H1 (cell line): ENCODE measurements at regions not wholly inside any gene's neighbourhood (a gene's known extent, or its start where the extent isn't known, plus 50 kb on each side); places are given as distances from the start of the nearest gene placed in this dataset.

Experiments used
- CTCF ChIA-PET: fragments of 300-600 bp; sonication (Branson Sonifier 250); formaldehyde crosslinking; loops from one replicate; lab custom pipeline; 2021; ENCODE audit not compliant: partially characterized antibody; lab: Charles Lee
- POLR2A ChIA-PET: fragments of 300-600 bp; sonication (Branson Sonifier 250); formaldehyde crosslinking; loops from one replicate; lab custom pipeline; 2021; ENCODE audit warnings: inconsistent platforms; ENCODE audit not compliant: partially characterized antibody; lab: Charles Lee
- DNase-seq, 2 experiments: peaks; one replicate each; pipeline versions ENCODE4 v3.0.0 to v3.0.0-alpha.2; 2010 to 2022; ENCODE audit warnings: low spot score in 2 of 2, low read depth in 1 of 2, mixed read lengths in 1 of 2
- FAIRE-seq: peaks from 2 replicates; lab custom pipeline; 2011; peaks lifted over from hg19 to GRCh38; lab: Jason Lieb, UNC
- H2AFZ ChIP-seq: 2 replicates; pipeline ENCODE4 v1.8.1; 2012; ENCODE audit warnings: low read length, inconsistent platforms
- H2AK5ac ChIP-seq: 2 replicates; pipeline ENCODE4 v1.6.1; 2013; ENCODE audit warnings: low read depth, low read length
- H2BK120ac ChIP-seq: replicated peaks from 2 replicates; pipeline ENCODE3; 2013; ENCODE audit warnings: low read depth, low read length, inconsistent platforms
- H2BK12ac ChIP-seq: 2 replicates; pipeline ENCODE4 v1.6.1; 2013; ENCODE audit warnings: low read depth, low read length
- H2BK15ac ChIP-seq: 2 replicates; pipeline ENCODE4 v1.6.1; 2013; ENCODE audit warnings: low read length
- H2BK20ac ChIP-seq: 2 replicates; pipeline ENCODE4 v1.6.1; 2013; ENCODE audit warnings: low read length
- H2BK5ac ChIP-seq: 2 replicates; pipeline ENCODE4 v1.6.1; 2013; ENCODE audit warnings: low read depth, low read length
- H3K14ac ChIP-seq: 2 replicates; pipeline ENCODE4 v1.6.1; 2013; ENCODE audit warnings: inconsistent platforms; ENCODE audit not compliant: insufficient read length
- H3K18ac ChIP-seq: 2 replicates; pipeline ENCODE4 v1.6.1; 2013; ENCODE audit warnings: low read length; ENCODE audit errors: extremely low read depth
- H3K23ac ChIP-seq: 2 replicates; pipeline ENCODE4 v1.6.1; 2013; ENCODE audit warnings: inconsistent platforms; ENCODE audit not compliant: insufficient read length
- H3K23me2 ChIP-seq: 2 replicates; pipeline ENCODE4 v1.6.1; 2013; ENCODE audit warnings: low read depth, low read length
- H3K27ac ChIP-seq: 2 replicates; pipeline ENCODE4 v1.6.1; 2011; ENCODE audit warnings: low read depth, low read length, inconsistent platforms
- H3K27me3 ChIP-seq, 4 experiments: replicated peaks in 1 of 4; 1 replicate in 1 of 4; 2 replicates in 3 of 4; pipeline versions ENCODE4 v1.6.1 to v1.8.1; 2011 to 2013; ENCODE audit warnings: low read length in 3 of 4, mild to moderate bottlenecking in 3 of 4, inconsistent platforms in 2 of 4, mixed read lengths in 2 of 4, moderate library complexity in 1 of 4; ENCODE audit not compliant: control insufficient read depth in 3 of 4, insufficient read depth in 3 of 4; ENCODE audit errors: extremely low read depth in 1 of 4
- H3K36me3 ChIP-seq, 4 experiments: 2 replicates each; pipeline versions ENCODE4 v1.6.1 to v1.8.1; 2011 to 2013; ENCODE audit warnings: mild to moderate bottlenecking in 4 of 4, low read length in 3 of 4, moderate library complexity in 2 of 4, control low read depth in 1 of 4, inconsistent platforms in 1 of 4; ENCODE audit not compliant: insufficient read depth in 4 of 4, control insufficient read depth in 2 of 4
- H3K4ac ChIP-seq: replicated peaks from 2 replicates; pipeline ENCODE3; 2013; ENCODE audit warnings: low read length, low read depth, mixed read lengths, inconsistent platforms; ENCODE audit not compliant: insufficient read length
- H3K4me1 ChIP-seq, 4 experiments: replicated peaks in 1 of 4; 1 replicate in 1 of 4; 2 replicates in 3 of 4; pipeline versions ENCODE4 v1.6.1 to v1.8.1; 2011 to 2013; ENCODE audit warnings: low read length in 3 of 4, inconsistent platforms in 2 of 4, mixed read lengths in 1 of 4; ENCODE audit not compliant: insufficient read depth in 4 of 4, control insufficient read depth in 3 of 4
- H3K4me2 ChIP-seq, 2 experiments: 2 replicates each; pipeline versions ENCODE4 v1.6.1 to v1.8.1; 2011 to 2013; ENCODE audit warnings: low read depth in 2 of 2, low read length in 2 of 2, control low read depth in 1 of 2, inconsistent platforms in 1 of 2, mild to moderate bottlenecking in 1 of 2; ENCODE audit not compliant: insufficient read depth in 1 of 2
- H3K4me3 ChIP-seq, 4 experiments: fragments of 200-600, 300-600 bp in 1 of 4; sonication (generic), shearing (Covaris generic), sonication (Bioruptor Twin) in 1 of 4; 2 replicates each; pipeline versions ENCODE4 v1.5.1 to v1.8.1; 2011 to 2016; ENCODE audit warnings: low read length in 4 of 4, low read depth in 3 of 4, control low read depth in 2 of 4, inconsistent platforms in 2 of 4, mild to moderate bottlenecking in 2 of 4, mixed read lengths in 1 of 4, moderate library complexity in 1 of 4; ENCODE audit not compliant: insufficient read depth in 2 of 4; ENCODE audit errors: extremely low read depth in 1 of 4
- H3K56ac ChIP-seq: replicated peaks from 2 replicates; pipeline ENCODE3; 2013; ENCODE audit warnings: low read depth, mild to moderate bottlenecking, mixed read lengths, low read length, inconsistent platforms; ENCODE audit not compliant: insufficient read length
- H3K79me1 ChIP-seq: 2 replicates; pipeline ENCODE4 v1.6.1; 2013; ENCODE audit warnings: low read depth, low read length, control low read depth
- H3K79me2 ChIP-seq, 2 experiments: 2 replicates each; pipeline versions ENCODE4 v1.6.1 to v1.8.1; 2012 to 2013; ENCODE audit warnings: low read length in 2 of 2, mild to moderate bottlenecking in 2 of 2, inconsistent platforms in 1 of 2; ENCODE audit not compliant: insufficient read depth in 2 of 2, control insufficient read depth in 1 of 2
- H3K9ac ChIP-seq, 4 experiments: replicated peaks in 1 of 4; 1 replicate in 1 of 4; 2 replicates in 3 of 4; pipeline versions ENCODE4 v1.6.1 to v1.8.1; 2011 to 2013; ENCODE audit warnings: low read depth in 3 of 4, low read length in 3 of 4, control low read depth in 2 of 4, mild to moderate bottlenecking in 2 of 4, moderate library complexity in 2 of 4, inconsistent platforms in 1 of 4; ENCODE audit errors: extremely low read depth in 1 of 4
- H3K9me3 ChIP-seq, 2 experiments: 2 replicates each; pipeline versions ENCODE4 v1.6.1 to v1.8.1; 2012 to 2013; ENCODE audit warnings: mild to moderate bottlenecking in 2 of 2, moderate library complexity in 2 of 2, control low read depth in 1 of 2, inconsistent platforms in 1 of 2, low read depth in 1 of 2, low read length in 1 of 2, mixed read lengths in 1 of 2; ENCODE audit not compliant: insufficient read depth in 2 of 2
- H4K20me1 ChIP-seq, 2 experiments: replicated peaks in 1 of 2; 2 replicates each; pipeline versions ENCODE3 to v1.8.1; 2011 to 2013; ENCODE audit warnings: inconsistent platforms in 2 of 2, low read length in 2 of 2, mild to moderate bottlenecking in 1 of 2; ENCODE audit not compliant: insufficient read depth in 2 of 2, control insufficient read depth in 1 of 2
- H4K5ac ChIP-seq: 2 replicates; pipeline ENCODE4 v1.6.1; 2013; ENCODE audit warnings: low read length, low read depth, mixed read lengths, inconsistent platforms; ENCODE audit not compliant: insufficient read length
- H4K8ac ChIP-seq: 2 replicates; pipeline ENCODE4 v1.8.0; 2013; ENCODE audit warnings: mild to moderate bottlenecking, moderate library complexity, low read length, inconsistent platforms; ENCODE audit not compliant: insufficient read depth; ENCODE audit errors: extremely low read depth
- H4K91ac ChIP-seq: replicated peaks from 2 replicates; pipeline ENCODE3; 2013; ENCODE audit warnings: low read length, mixed read lengths, inconsistent platforms; ENCODE audit not compliant: insufficient read length
- ASH2L ChIP-seq: fragments of 200-600, 300-600 bp; sonication (generic); IDR thresholded peaks from one replicate; pipeline ENCODE4 v1.7.1; 2017; ENCODE audit warnings: low read length
- CBX5 ChIP-seq: fragments of 300-800, 300-1000 bp; sonication (generic); IDR thresholded peaks from 2 replicates; pipeline ENCODE4 v1.7.1; 2016; ENCODE audit warnings: antibody characterized with exemption, low read length, low read depth
- CREB1 ChIP-seq: IDR thresholded peaks from 2 replicates; pipeline ENCODE4 v1.6.1; 2012; ENCODE audit warnings: inconsistent platforms
- E2F6 ChIP-seq: IDR thresholded peaks from 2 replicates; pipeline ENCODE4 v1.6.1; 2012; ENCODE audit warnings: inconsistent platforms
- EGR1 ChIP-seq: IDR thresholded peaks from 2 replicates; pipeline ENCODE4 v1.6.1; 2011; ENCODE audit warnings: low read depth, low read length, borderline replicate concordance
- JUN ChIP-seq: IDR thresholded peaks from 2 replicates; pipeline ENCODE4 v1.6.1; 2011; ENCODE audit warnings: low read depth, mild to moderate bottlenecking, improper control_type of control experiment, low read length
- KDM1A ChIP-seq: fragments of 200-600, 300-600 bp; sonication (generic); IDR thresholded peaks from 2 replicates; pipeline ENCODE4 v1.7.1; 2016; ENCODE audit warnings: mild to moderate bottlenecking, low read length, borderline replicate concordance
- POLR2AphosphoS5 ChIP-seq: IDR thresholded peaks from 2 replicates; pipeline ENCODE4 v1.6.1; 2011; ENCODE audit warnings: low read depth, low read length
- RFX5 ChIP-seq: IDR thresholded peaks from 2 replicates; pipeline ENCODE4 v1.6.1; 2011; ENCODE audit warnings: low read depth, low read length, improper control_type of control experiment, borderline replicate concordance
- SIN3A ChIP-seq, 2 experiments: IDR thresholded peaks in 1 of 2; conservative IDR thresholded peaks in 1 of 2; 2 replicates each; pipeline ENCODE4 v1.6.1; 2011 to 2012; ENCODE audit warnings: low read length in 2 of 2, improper control_type of control experiment in 1 of 2, low read depth in 1 of 2, mild to moderate bottlenecking in 1 of 2
- SP2 ChIP-seq: IDR thresholded peaks from 2 replicates; pipeline ENCODE4 v1.6.1; 2012; ENCODE audit warnings: mild to moderate bottlenecking, low read length, inconsistent platforms
- SP4 ChIP-seq: IDR thresholded peaks from 2 replicates; pipeline ENCODE4 v1.6.1; 2012; ENCODE audit warnings: low read length, inconsistent platforms
- TEAD4 ChIP-seq: IDR thresholded peaks from 2 replicates; pipeline ENCODE4 v1.6.1; 2012; ENCODE audit warnings: low read depth, low read length, inconsistent platforms, mixed read lengths
- ZNF274 ChIP-seq: IDR thresholded peaks from 2 replicates; pipeline ENCODE4 v1.7.0; 2012; ENCODE audit warnings: low read length, borderline replicate concordance; ENCODE audit errors: extremely low read depth
- WGBS, 2 experiments: shearing (Covaris generic) in 1 of 2; methylation state at CpG; one replicate each; pipeline versions ENCODE4 v1.1.6 to v1.1.7; 2013 to 2015; ENCODE audit warnings: low lambda C conversion rate in 2 of 2, mixed read lengths in 2 of 2, inconsistent platforms in 1 of 2, low coverage in 1 of 2, missing lambda C conversion rate in 1 of 2; ENCODE audit not compliant: insufficient replicate concordance in 2 of 2, insufficient coverage in 1 of 2, insufficient read length in 1 of 2; ENCODE audit errors: extremely low coverage in 1 of 2, missing lambda C conversion rate in 1 of 2; 5-methylcytosine and 5-hydroxymethylcytosine counted together

GRCh38 chr5:56456002-56456401 is 222.9 kb upstream of the ANKRD55 start:
- no peak overlapping the region for H2AK5ac ChIP-seq
- no peak overlapping the region for H3K23ac ChIP-seq
- H3K79me2 ChIP-seq: no peaks in the 10 kb centered on the region
- H3K27ac ChIP-seq: no peak overlapping the region
- H4K20me1 ChIP-seq: no peaks in the 10 kb centered on the region
- 96% methylated on average over 4 of the region's 4 CpGs; no CpG with 5 or more reads in 1 of the 2 experiments for WGBS, 2 experiments
- no peak overlapping the region for H2AFZ ChIP-seq
- H3K36me3 ChIP-seq: no peaks in the 10 kb centered on the region
- H3K56ac ChIP-seq: no peak overlapping the region
- H2BK12ac ChIP-seq: no peak overlapping the region
- no peak overlapping the region for H3K14ac ChIP-seq
- H3K23me2 ChIP-seq: no peaks in the 10 kb centered on the region; the same call in 1 of the 2 replicates
- no peak for FAIRE-seq
- H2BK120ac ChIP-seq: no peak overlapping the region
- H4K5ac ChIP-seq: no peak overlapping the region
- ChIA-PET POLR2A (no interaction called here), CTCF (no interaction called here)
- H4K8ac ChIP-seq: no peak overlapping the region
- no peaks in the 10 kb centered on the region for H3K27me3 ChIP-seq
- no peak overlapping the region for H2BK20ac ChIP-seq
- H3K4me2 ChIP-seq: no peak overlapping the region
- H3K4ac ChIP-seq: no peak overlapping the region
- no peak overlapping the region for H2BK15ac ChIP-seq
- no peaks in the 10 kb centered on the region for H3K9me3 ChIP-seq
- H4K91ac ChIP-seq: no peak overlapping the region
- TF ChIP-seq ZNF274 (no peak), SP4 (no peak), CREB1 (no peak), E2F6 (no peak), RFX5 (no peak), POLR2AphosphoS5 (no peak), JUN (no peak), SIN3A (conservative IDR thresholded peaks at IDR 0.05 in 1 of 2, IDR thresholded peaks at IDR 0.05 in 1 of 2; ENCODE audit: low read depth in 1 of 2, low read length in 2 of 2) (no peak), SP2 (no peak), ASH2L (no peak), KDM1A (no peak), EGR1 (no peak), TEAD4 (no peak), CBX5 (no peak)
- TF ChIP-seq, all 59 proteins: peak for 0
- H2BK5ac ChIP-seq: no peak overlapping the region
- no peak overlapping the region for H3K4me3 ChIP-seq
- no peaks in the 10 kb centered on the region for H3K79me1 ChIP-seq
- H3K9ac ChIP-seq: no peak overlapping the region
- no peak for DNase-seq
- no peaks in the 10 kb centered on the region; a peak in 2 of 7 replicates for H3K4me1 ChIP-seq
- no peak overlapping the region for H3K18ac ChIP-seq
